ENCODE measurements at regions not wholly inside any gene's neighbourhood (a gene's known extent, or its start where the extent isn't known, plus 50 kb on each side); places are given as distances from the start of the nearest gene placed in this dataset.

- Histone ChIP-seq H3K4me1 (no peaks in the 10 kb centered on the region), H3K36me3 (no peaks in the 10 kb centered on the region), H3K27ac (replicated peaks) (no peak overlapping the region), H3K9me3 (replicated peaks) (peaks cover 24% of the 10 kb centered on the region), H3K27me3 (ENCODE audit: low read depth) (no peaks in the 10 kb centered on the region), H3K4me3 (no peak overlapping the region)
- no peak for DNase-seq
- TF ChIP-seq CTCF (IDR thresholded peaks at IDR 0.05; ENCODE audit: borderline replicate concordance): no peak
- intact Hi-C loops (cut with micrococcal nuclease): no loop called here
These were observed 330.8 kb downstream of the IPO8 start for GRCh38 chr12:30364822-30365221.

- DNase-seq: no peak
- no peak for TF ChIP-seq CTCF (IDR thresholded peaks at IDR 0.05; ENCODE audit: borderline replicate concordance)
- Histone ChIP-seq H3K4me1 (peaks cover 16% of the 10 kb centered on the region), H3K9me3 (replicated peaks) (peaks cover 10% of the 10 kb centered on the region), H3K27ac (replicated peaks) (no peak overlapping the region), H3K36me3 (no peaks in the 10 kb centered on the region), H3K27me3 (ENCODE audit: low read depth) (no peaks in the 10 kb centered on the region), H3K4me3 (no peak overlapping the region)
- intact Hi-C loops (cut with micrococcal nuclease): no loop called here
These were observed 334.5 kb downstream of the IPO8 start for GRCh38 chr12:30361145-30361544.

GRCh38 chr12:30358671-30359070 lies 337.0 kb downstream of the IPO8 start:
- intact Hi-C loops (cut with micrococcal nuclease): no loop called here
- no peak for TF ChIP-seq CTCF (IDR thresholded peaks at IDR 0.05; ENCODE audit: borderline replicate concordance)
- H3K27me3 ChIP-seq (ENCODE audit: low read depth): no peaks in the 10 kb centered on the region
- H3K4me1 ChIP-seq: peaks cover 16% of the 10 kb centered on the region
- H3K4me3 ChIP-seq: no peak overlapping the region
- no peak for DNase-seq
- H3K36me3 ChIP-seq: no peaks in the 10 kb centered on the region
- peaks cover 10% of the 10 kb centered on the region for H3K9me3 ChIP-seq (replicated peaks)
- no peak overlapping the region for H3K27ac ChIP-seq (replicated peaks)

- no peaks in the 10 kb centered on the region for H3K36me3 ChIP-seq
- no peak for DNase-seq
- H3K9me3 ChIP-seq (replicated peaks): peaks cover 4% of the 10 kb centered on the region
- H3K4me3 ChIP-seq: no peak overlapping the region
- H3K4me1 ChIP-seq: peaks cover 16% of the 10 kb centered on the region
- intact Hi-C loops (cut with micrococcal nuclease): no loop called here
- no peak for TF ChIP-seq CTCF (IDR thresholded peaks at IDR 0.05; ENCODE audit: borderline replicate concordance)
- H3K27ac ChIP-seq (replicated peaks): peak overlapping the region; percentile 61
- no peaks in the 10 kb centered on the region for H3K27me3 ChIP-seq (ENCODE audit: low read depth)
These were observed 337.7 kb downstream of the IPO8 start for GRCh38 chr12:30357766-30358490.

GRCh38 chr12:30345744-30346471 lies 349.8 kb downstream of the IPO8 start:
- peaks cover 6% of the 10 kb centered on the region for H3K4me1 ChIP-seq
- DNase-seq: no peak
- no peak for TF ChIP-seq CTCF (IDR thresholded peaks at IDR 0.05; ENCODE audit: borderline replicate concordance)
- H3K27ac ChIP-seq (replicated peaks): peak overlapping the region; percentile 82
- H3K9me3 ChIP-seq (replicated peaks): peaks cover 29% of the 10 kb centered on the region
- no peaks in the 10 kb centered on the region for H3K36me3 ChIP-seq
- no peaks in the 10 kb centered on the region for H3K27me3 ChIP-seq (ENCODE audit: low read depth)
- intact Hi-C loops (cut with micrococcal nuclease): no loop called here
- H3K4me3 ChIP-seq: no peak overlapping the region
